HEK293 (cell line): ENCODE measurements at regions not wholly inside any gene's neighbourhood (a gene's known extent, or its start where the extent isn't known, plus 50 kb on each side); places are given as distances from the start of the nearest gene placed in this dataset.

Experiments
- CTCF ChIA-PET: fragments of 350-600 bp; formaldehyde crosslinking; extraction: SDS; loops from one replicate; lab custom pipeline; 2021; ENCODE audit warnings: antibody characterized with exemption; lab: Yijun Ruan, JAX
- POLR2A ChIA-PET: fragments of 300-600 bp; formaldehyde crosslinking; extraction: SDS; loops from one replicate; lab custom pipeline; 2020; ENCODE audit warnings: antibody characterized with exemption, inconsistent platforms; lab: Yijun Ruan, JAX
- H3K27ac ChIP-seq: fragments of 200-500 bp; sonication (Bioruptor generic); 2 replicates; pipeline ENCODE4 v1.5.1; 2014; ENCODE audit warnings: low read depth, low read length, control low read depth, inconsistent platforms; ENCODE audit errors: extremely low read depth
- H3K36me3 ChIP-seq, 2 experiments: fragments of 200-500 bp in 1 of 2; sonication (Bioruptor generic) in 1 of 2; 1 replicate in 1 of 2; 2 replicates in 1 of 2; pipeline ENCODE4 v1.5.1; 2014 to 2017; ENCODE audit warnings: inconsistent platforms in 2 of 2, low read length in 2 of 2; ENCODE audit not compliant: control insufficient read depth in 2 of 2, insufficient read depth in 1 of 2
- H3K4me1 ChIP-seq: fragments of 200-500 bp; sonication (Bioruptor generic); 2 replicates; pipeline ENCODE4 v1.5.1; 2014; ENCODE audit warnings: mild to moderate bottlenecking, low read length, inconsistent platforms; ENCODE audit not compliant: control insufficient read depth, insufficient read depth
- H3K4me3 ChIP-seq: 2 replicates; pipeline ENCODE4 v1.5.1; 2011; ENCODE audit warnings: low read depth, mild to moderate bottlenecking, control low read depth, low read length, moderate library complexity
- H3K9me3 ChIP-seq: fragments of 200-500 bp; sonication (Bioruptor generic); 2 replicates; pipeline ENCODE4 v1.5.1; 2014; ENCODE audit warnings: low read depth, low read length, inconsistent platforms; ENCODE audit not compliant: control insufficient read depth, insufficient read depth
- FEZF1 ChIP-seq: fragments of 450-650 bp; formaldehyde crosslinking; IDR thresholded peaks from 2 replicates; pipeline ENCODE4 v1.5.1; 2016; ENCODE audit warnings: missing biosample characterization, missing genetic modification characterization
- HIC1 ChIP-seq: fragments of 450-650 bp; formaldehyde crosslinking; IDR thresholded peaks from 2 replicates; pipeline ENCODE4 v1.5.1; 2016; ENCODE audit warnings: missing biosample characterization, missing genetic modification characterization
- KLF1 ChIP-seq: fragments of 450-650 bp; formaldehyde crosslinking; IDR thresholded peaks from 2 replicates; pipeline ENCODE4 v1.5.1; 2016; ENCODE audit warnings: missing biosample characterization, missing genetic modification characterization
- KLF10 ChIP-seq: fragments of 450-650 bp; IDR thresholded peaks from 2 replicates; pipeline ENCODE4 v1.5.1; 2018; ENCODE audit warnings: missing biosample characterization, mild to moderate bottlenecking, missing genetic modification characterization
- KLF16 ChIP-seq: fragments of 450-650 bp; formaldehyde crosslinking; IDR thresholded peaks from 2 replicates; pipeline ENCODE4 v1.5.1; 2017; ENCODE audit warnings: missing biosample characterization, missing genetic modification characterization
- KLF7 ChIP-seq: fragments of 450-650 bp; formaldehyde crosslinking; IDR thresholded peaks from 2 replicates; pipeline ENCODE4 v1.5.1; 2016; ENCODE audit warnings: missing biosample characterization, missing genetic modification characterization, borderline replicate concordance
- PATZ1 ChIP-seq: fragments of 450-650 bp; formaldehyde crosslinking; IDR thresholded peaks from 2 replicates; pipeline ENCODE4 v1.5.1; 2016; ENCODE audit warnings: missing biosample characterization, missing genetic modification characterization
- PRDM4 ChIP-seq: fragments of 450-650 bp; formaldehyde crosslinking; IDR thresholded peaks from 2 replicates; pipeline ENCODE4 v1.5.1; 2017; ENCODE audit warnings: missing biosample characterization, missing genetic modification characterization
- SP7 ChIP-seq: fragments of 450-650 bp; formaldehyde crosslinking; IDR thresholded peaks from 2 replicates; pipeline ENCODE4 v1.5.1; 2016; ENCODE audit warnings: missing biosample characterization, missing genetic modification characterization
- YY1 ChIP-seq: fragments of 450-650 bp; formaldehyde crosslinking; IDR thresholded peaks from 2 replicates; pipeline ENCODE4 v1.5.1; 2018; ENCODE audit warnings: missing biosample characterization, missing genetic modification characterization
- ZBTB21 ChIP-seq: fragments of 450-650 bp; formaldehyde crosslinking; IDR thresholded peaks from 2 replicates; pipeline ENCODE4 v1.5.1; 2017; ENCODE audit warnings: missing biosample characterization, missing genetic modification characterization
- ZFHX2 ChIP-seq: fragments of 450-650 bp; formaldehyde crosslinking; conservative IDR thresholded peaks from 2 replicates; pipeline ENCODE4 v1.5.1; 2016; ENCODE audit warnings: missing biosample characterization, missing genetic modification characterization
- ZFP3 ChIP-seq: fragments of 450-650 bp; formaldehyde crosslinking; IDR thresholded peaks from 2 replicates; pipeline ENCODE4 v1.5.1; 2016; ENCODE audit warnings: low read depth, missing biosample characterization, missing genetic modification characterization
- ZNF10 ChIP-seq: fragments of 450-650 bp; formaldehyde crosslinking; IDR thresholded peaks from 2 replicates; pipeline ENCODE4 v1.5.1; 2017; ENCODE audit warnings: missing biosample characterization, missing genetic modification characterization
- ZNF140 ChIP-seq: fragments of 450-650 bp; formaldehyde crosslinking; IDR thresholded peaks from 2 replicates; pipeline ENCODE4 v1.5.1; 2016; ENCODE audit warnings: missing biosample characterization, missing genetic modification characterization
- ZNF19 ChIP-seq: fragments of 450-650 bp; formaldehyde crosslinking; IDR thresholded peaks from 2 replicates; pipeline ENCODE4; 2016; ENCODE audit warnings: missing biosample characterization, missing genetic modification characterization, low read depth
- ZNF223 ChIP-seq: fragments of 450-650 bp; formaldehyde crosslinking; IDR thresholded peaks from 2 replicates; pipeline ENCODE4 v1.5.1; 2016; ENCODE audit warnings: missing biosample characterization, missing genetic modification characterization
- ZNF26 ChIP-seq: fragments of 450-650 bp; formaldehyde crosslinking; IDR thresholded peaks from 2 replicates; pipeline ENCODE4 v1.5.1; 2016; ENCODE audit warnings: missing biosample characterization, missing genetic modification characterization
- ZNF391 ChIP-seq: fragments of 450-650 bp; formaldehyde crosslinking; IDR thresholded peaks from 2 replicates; pipeline ENCODE4 v1.5.1; 2016; ENCODE audit warnings: low read depth, missing biosample characterization, missing genetic modification characterization, borderline replicate concordance
- ZNF398 ChIP-seq: fragments of 450-650 bp; formaldehyde crosslinking; IDR thresholded peaks from 2 replicates; pipeline ENCODE4 v1.5.1; 2017; ENCODE audit warnings: missing biosample characterization, missing genetic modification characterization
- ZNF580 ChIP-seq: fragments of 450-650 bp; formaldehyde crosslinking; IDR thresholded peaks from 2 replicates; pipeline ENCODE4 v1.5.1; 2016; ENCODE audit warnings: missing biosample characterization, missing genetic modification characterization
- ZNF610 ChIP-seq: fragments of 450-650 bp; formaldehyde crosslinking; IDR thresholded peaks from 2 replicates; pipeline ENCODE4 v1.5.1; 2016; ENCODE audit warnings: missing biosample characterization, missing genetic modification characterization, borderline replicate concordance
- ZNF654 ChIP-seq: fragments of 450-650 bp; formaldehyde crosslinking; IDR thresholded peaks from 2 replicates; pipeline ENCODE4 v1.5.1; 2016; ENCODE audit warnings: low read depth, missing biosample characterization, missing genetic modification characterization
- ZNF670 ChIP-seq: fragments of 450-650 bp; formaldehyde crosslinking; IDR thresholded peaks from 2 replicates; pipeline ENCODE4 v1.5.1; 2016; ENCODE audit warnings: missing biosample characterization, missing genetic modification characterization, low read depth
- ZNF76 ChIP-seq: fragments of 450-650 bp; formaldehyde crosslinking; IDR thresholded peaks from 2 replicates; pipeline ENCODE4; 2016; ENCODE audit warnings: low read depth, missing biosample characterization, missing genetic modification characterization, borderline replicate concordance
- ZNF768 ChIP-seq: fragments of 450-650 bp; formaldehyde crosslinking; IDR thresholded peaks from 2 replicates; pipeline ENCODE4 v1.5.1; 2018; ENCODE audit warnings: missing biosample characterization, mild to moderate bottlenecking, missing genetic modification characterization

- Histone ChIP-seq H3K4me1 (no peaks in the 10 kb centered on the region), H3K27ac (no peak overlapping the region), H3K9me3 (no peaks in the 10 kb centered on the region), H3K36me3 (no peaks in the 10 kb centered on the region), H3K4me3 (no peak overlapping the region)
- ChIA-PET POLR2A (no interaction called here), CTCF (no interaction called here)
- TF ChIP-seq ZNF10 (tag by site-specific recombination), result no peak
- no peak for TF ChIP-seq ZNF654 (tag by site-specific recombination)
- no peak for TF ChIP-seq ZNF19 (tag by site-specific recombination)
- no peak for TF ChIP-seq ZNF610 (tag by site-specific recombination)
- no peak for TF ChIP-seq YY1 (tag by site-specific recombination)
- TF ChIP-seq ZNF391 (tag by site-specific recombination), result no peak
- TF ChIP-seq PRDM4 (tag by site-specific recombination), result no peak
- no peak for TF ChIP-seq ZFP3
- TF ChIP-seq FEZF1 (tag by site-specific recombination), result no peak
- TF ChIP-seq KLF16 (tag by site-specific recombination), result no peak
- TF ChIP-seq KLF7 (tag by site-specific recombination), result no peak
- TF ChIP-seq SP7 (tag by site-specific recombination), result no peak
- no peak for TF ChIP-seq ZNF670 (tag by site-specific recombination)
- TF ChIP-seq ZNF223, result no peak
- TF ChIP-seq KLF1 (tag by site-specific recombination), result no peak
Measured at GRCh38 chr11:121800731-121801393, 315.2 kb downstream of the BLID start.

- H3K4me1 ChIP-seq, result no peaks in the 10 kb centered on the region
- no peaks in the 10 kb centered on the region for H3K9me3 ChIP-seq
- no peak overlapping the region for H3K4me3 ChIP-seq
- H3K36me3 ChIP-seq, result no peaks in the 10 kb centered on the region
- H3K27ac ChIP-seq, result no peak overlapping the region
- CTCF ChIA-PET, result no interaction called here
- POLR2A ChIA-PET, result no interaction called here
- TF ChIP-seq ZNF768 (tag by site-specific recombination) (no peak), ZNF140 (tag by site-specific recombination) (no peak), ZNF654 (tag by site-specific recombination) (no peak), ZNF580 (tag by site-specific recombination) (no peak), ZNF76 (tag by site-specific recombination) (no peak), ZFHX2 (tag by site-specific recombination) (no peak), ZNF26 (tag by site-specific recombination) (no peak), ZBTB21 (tag by site-specific recombination) (no peak), PATZ1 (no peak), ZNF398 (tag by site-specific recombination) (no peak), HIC1 (tag by site-specific recombination) (no peak), KLF10 (tag by site-specific recombination) (no peak)
Measured at GRCh38 chr11:121800240-121800639, 315.8 kb downstream of the BLID start.
